T-helper 1 cell treated with Interleukin-12 subunit alpha and Interleukin-12 subunit beta and Interleukin-4 antibody, amounts not matched to agents 30 ng/mL and 1 ng/mL, for 36 hours (primary cell): ENCODE measurements at regions not wholly inside any gene's neighbourhood (a gene's known extent, or its start where the extent isn't known, plus 50 kb on each side); places are given as distances from the start of the nearest gene placed in this dataset.
"Not testable (repeated sequence)": the region's sequence is repeated elsewhere in the genome, so short reads cannot be mapped to it uniquely, and the experiment has no call there.

Source experiments
- intact Hi-C: fragments of 100-400 bp; cut with micrococcal nuclease; formaldehyde crosslinking; loops from one replicate; pipeline ENCODE4 v1.15.1; 2024

DNA sequence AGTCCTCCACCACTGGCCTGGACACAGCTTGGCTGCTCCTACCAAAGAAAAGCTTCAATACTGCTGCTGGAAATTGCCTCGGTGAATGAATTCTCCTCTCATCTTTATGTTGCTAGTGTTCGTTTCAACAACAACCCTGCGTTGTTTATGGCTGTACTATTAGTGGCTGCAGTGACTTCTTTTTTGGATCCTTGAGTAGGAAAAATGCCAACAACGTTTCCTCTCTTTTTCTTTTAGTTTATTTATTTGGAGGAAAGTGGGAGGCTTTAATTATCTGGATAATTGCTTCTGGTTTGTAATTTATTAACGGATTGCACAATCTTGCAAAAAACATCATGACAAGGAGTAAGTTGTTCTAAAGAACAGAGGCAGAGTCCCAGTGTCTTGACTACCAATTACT lies 464.1 kb upstream of the TRAM1L1 start:
- intact Hi-C loops, result no loop called here

DNA sequence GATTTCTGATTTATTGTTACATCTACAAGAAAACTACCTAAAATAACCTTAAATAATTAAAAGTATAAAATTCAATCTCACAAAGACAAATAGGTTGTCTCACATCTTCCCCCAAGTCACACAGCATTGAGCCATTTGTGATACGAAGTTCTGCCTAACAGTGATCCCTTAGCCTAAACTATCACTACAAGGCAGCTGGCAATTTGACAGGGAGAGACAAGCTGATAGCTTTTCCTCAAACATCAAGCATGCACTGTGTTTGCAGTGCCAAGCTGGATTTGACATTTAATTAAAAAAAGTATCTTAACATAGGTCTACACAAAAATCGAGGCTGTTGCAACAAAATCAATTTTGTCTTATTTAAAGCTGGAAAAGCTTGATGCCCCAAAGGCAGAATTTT lies 464.7 kb upstream of the TRAM1L1 start:
- intact Hi-C loops, result no loop called here

DNA sequence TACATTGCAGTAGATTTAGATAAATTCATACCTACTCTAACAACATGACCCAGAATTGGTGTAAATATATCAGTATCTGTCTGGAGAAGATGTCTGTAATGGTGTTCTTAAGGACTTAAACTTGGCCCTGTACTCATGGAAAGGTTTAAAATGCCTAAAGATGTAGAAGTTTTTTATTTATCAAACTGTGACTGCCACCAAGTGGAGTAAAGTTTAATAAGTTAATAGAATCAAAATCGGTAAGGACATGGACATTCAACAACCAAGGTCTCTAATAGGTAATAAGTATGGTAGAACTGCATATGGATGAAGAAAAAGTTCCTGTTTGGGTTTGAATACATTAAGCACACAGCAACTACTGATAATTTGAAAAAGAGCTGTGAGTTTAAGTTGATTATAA lies 474.0 kb upstream of the NDST3 start:
- intact Hi-C loops, result no loop called here

DNA sequence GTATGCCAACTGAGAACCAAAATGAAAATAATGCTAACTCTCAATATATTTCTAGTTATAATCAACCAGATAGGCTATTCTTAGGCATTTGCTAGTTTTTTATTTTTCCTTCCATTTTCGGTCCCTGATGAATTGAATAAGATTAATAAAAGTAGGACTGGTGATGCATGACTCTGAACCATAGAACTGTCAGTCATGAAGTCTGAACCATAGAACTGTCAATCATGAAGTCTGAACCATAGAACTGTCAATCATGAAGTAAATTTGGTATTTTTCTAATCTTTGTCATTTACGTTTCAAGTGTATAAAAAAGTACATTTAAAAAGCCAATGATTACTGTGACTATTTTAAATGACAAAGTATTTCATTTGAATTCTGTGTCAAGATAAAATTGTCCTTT lies 460.2 kb upstream of the NDST3 start:
- intact Hi-C loops, result no loop called here

DNA sequence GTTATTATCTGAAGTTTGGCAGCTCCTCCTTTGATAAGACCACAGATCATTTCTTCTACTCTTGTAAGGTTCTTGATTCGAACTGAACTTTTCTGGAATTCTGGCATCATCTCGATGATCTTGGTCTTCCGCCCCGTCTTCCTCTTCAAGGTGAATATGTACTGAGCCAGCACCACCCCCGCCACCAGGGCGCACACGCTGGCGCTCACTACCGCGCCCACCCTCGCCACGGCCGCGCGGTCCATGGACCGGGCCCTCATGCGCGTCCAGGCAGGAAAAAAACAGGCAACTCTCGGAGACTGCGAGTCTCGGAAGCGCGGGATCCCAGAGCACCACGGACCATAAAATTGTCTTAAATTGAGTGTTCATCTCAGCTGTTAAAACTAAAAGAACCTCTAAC lies 458.4 kb upstream of the NDST3 start:
- intact Hi-C loops, result no loop called here

DNA sequence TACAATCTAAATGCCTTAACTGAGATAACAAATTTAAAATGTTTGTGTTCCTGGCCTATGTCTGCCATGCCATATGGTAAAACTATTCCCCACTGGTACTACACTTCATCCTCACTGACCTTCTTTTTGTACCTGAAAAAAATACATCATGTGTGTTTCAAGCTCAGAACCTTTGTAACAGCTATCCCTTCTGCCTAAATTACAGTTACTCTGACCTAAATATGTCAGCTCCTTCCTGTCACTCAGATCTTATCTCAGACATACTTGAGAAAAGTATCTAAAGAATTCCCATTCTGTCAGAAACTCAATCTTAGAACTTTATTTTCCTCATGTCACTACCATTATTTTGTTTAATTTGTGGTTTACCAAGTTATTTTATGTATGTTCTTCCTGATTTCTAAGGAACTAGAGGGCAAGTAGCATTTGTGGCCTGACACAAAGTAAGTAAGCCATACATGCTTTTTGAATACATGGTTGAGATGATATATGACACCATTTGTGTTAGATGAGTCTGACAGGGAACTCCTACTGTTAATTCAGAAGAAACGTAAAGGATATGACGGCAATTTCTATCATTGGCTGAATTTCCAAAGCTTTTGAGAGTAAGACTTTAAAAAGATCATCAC lies 456.5 kb upstream of the NDST3 start:
- intact Hi-C loops, result no loop called here

DNA sequence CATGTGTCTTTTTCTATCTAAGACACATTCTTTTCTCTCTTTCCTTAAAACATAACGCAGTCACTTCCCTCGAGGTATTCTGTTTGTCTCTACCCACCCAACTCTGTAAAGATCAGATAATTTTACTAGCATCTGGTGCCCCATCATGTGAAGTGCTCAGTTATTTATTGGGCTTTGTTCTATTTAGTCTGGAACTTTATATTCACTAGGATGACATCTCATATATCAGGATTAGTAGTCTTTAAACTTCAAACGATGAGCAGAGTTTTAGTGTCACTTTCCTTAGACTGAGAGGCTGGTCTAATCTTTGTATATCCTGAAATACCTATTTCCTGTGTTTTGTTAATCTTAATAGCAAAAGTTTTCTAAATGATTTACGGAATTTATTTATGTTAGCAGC lies 445.5 kb upstream of the NDST3 start:
- intact Hi-C loops, result no loop called here

DNA sequence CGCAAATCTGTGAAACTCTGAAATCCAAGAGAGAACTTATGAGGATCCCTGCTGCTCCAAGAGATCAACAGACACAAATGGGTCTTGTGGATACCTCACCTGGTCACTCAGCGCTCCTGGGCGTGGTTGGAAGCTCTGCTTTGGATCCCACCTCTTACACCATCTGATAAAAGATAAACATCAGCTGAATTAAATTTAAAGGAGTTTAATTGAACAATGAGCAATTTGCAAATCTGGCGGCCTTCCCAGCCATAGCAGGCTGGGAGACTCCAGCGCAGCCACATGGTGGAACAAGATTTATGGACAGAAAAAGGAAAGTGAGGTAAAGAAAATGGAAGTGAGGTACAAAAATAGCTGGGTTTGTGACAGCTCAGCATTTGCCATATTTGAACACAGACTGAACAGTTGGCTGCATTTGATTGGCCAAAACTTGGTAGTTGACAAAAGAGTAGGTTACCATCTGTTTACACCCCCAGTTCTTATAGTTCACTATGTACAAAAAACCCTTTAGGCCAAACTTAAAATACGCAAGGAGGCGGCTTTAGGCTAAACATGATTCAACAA lies 437.3 kb upstream of the NDST3 start:
- intact Hi-C loops, result no loop called here

DNA sequence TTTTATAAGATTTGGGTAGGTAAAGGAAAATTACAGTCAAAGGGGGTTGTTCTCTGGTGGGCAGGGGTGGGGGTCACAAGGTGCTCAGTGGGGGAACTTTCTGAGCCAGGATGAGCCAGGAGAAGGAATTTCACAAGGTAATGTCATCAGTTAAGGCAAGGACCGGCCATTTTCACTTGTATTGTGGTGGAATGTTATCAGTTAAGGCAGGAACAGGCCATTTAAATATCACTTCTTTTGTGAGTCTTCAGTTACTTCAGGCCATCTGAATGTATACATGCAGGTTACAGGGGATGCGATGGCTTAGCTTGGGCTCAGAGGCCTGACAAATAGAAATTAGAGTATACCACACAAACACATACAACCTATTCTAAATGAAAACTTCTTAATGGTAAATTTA lies 434.9 kb upstream of the NDST3 start:
- intact Hi-C loops, result not testable (repeated sequence)

DNA sequence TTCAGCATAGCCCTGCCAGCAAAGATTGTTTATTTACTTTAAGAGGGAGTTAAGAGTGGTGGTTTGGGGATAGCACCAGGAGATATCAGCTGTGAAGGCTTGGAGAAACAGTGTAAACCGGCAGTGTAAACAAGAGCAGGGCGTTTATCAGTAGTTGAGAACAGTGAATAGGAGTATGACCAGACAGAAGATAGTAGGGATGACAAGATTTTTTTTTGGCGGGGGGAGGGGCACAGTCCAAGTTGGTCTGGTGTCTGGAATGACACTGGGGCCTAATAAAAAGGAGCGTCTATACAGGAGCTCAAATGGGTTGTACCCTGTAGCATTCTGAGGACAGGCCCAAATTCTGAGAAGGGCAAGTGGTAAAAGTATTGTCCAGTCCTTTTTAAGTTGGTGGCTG lies 433.4 kb upstream of the NDST3 start:
- intact Hi-C loops, result not testable (repeated sequence)

DNA sequence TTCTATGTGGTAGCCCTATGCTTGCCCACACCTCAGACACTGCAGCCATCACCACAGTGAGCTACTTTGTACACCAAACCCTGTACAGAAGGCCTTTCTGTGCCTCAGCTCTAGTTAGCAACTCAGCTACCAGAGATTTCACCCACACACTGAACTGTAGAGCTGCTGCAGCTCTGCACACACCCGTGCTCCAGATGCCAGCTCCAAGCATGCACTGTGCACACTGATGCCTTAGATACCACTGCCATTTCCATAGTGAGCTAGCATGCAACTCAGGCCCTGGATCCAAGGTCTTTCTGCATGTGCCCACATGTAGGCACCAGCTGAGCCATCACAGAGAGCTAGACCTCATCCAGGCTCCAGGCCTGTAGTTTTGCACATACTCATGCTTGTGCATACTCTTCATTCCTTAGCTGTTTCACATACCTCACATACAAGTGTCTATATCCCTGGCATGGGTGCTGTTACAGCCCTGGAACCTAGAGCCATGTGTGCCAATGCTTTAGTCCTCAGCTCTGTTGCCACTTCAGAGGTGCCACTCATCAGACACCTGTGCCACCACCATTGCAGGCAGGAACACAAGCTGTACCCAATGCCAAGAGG lies 423.5 kb upstream of the NDST3 start:
- intact Hi-C loops, result no loop called here

DNA sequence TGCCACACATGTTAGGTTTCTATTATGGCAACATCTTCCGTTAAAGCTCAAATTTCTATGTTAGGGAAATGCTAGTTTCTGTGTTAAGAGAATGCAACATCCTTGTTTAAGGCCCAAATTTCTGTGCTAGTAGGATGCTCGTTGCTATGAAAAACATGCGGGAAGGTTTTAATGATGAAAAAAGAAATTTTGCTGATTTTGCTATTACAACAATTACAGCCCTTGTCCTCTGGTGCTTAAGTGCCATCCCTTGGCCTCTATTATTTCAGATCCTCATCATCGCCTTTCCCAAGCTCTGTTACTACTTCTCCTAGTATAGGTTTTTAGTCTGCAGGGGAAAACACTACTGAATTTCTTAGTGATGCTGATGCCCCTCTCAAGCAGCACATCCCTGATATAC lies 412.6 kb upstream of the NDST3 start:
- intact Hi-C loops, result no loop called here

DNA sequence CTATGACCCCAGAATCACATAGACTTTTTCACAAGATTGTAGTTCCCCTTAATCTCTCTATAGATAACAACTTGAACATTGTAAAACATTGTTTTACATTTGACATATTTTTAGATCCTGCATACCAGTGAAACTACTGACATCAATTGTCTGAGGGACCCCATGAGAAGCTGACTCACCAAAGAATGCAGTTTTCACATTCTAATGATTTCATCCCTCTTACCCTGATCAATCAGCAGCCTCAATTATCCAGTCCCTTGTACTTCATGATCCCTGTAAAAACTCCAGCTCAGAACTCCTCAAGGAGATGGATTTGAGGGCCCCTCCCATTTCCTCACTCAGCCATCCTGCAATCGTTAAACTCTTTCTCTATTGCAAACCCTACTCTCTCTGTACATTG lies 411.0 kb upstream of the NDST3 start:
- intact Hi-C loops, result no loop called here

DNA sequence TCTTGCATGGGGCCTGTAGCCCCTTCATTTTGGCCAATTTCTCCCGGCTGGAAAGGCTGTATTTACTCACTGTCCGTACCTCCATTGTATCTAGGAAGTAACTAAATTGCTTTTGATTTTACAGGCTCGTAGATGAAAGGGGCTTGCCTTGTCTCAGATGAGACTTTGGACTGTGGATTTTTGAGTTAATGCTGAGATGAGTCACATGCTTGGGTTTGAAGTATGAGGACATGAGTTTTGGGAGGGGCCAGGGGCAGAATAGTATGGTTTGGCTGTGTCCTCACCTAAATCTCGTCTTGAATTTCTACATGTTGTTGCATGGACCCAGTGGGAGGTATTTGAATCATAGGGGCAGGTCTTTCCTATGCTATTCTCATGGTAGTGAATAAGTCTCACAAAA lies 407.6 kb upstream of the NDST3 start:
- intact Hi-C loops, result no loop called here

DNA sequence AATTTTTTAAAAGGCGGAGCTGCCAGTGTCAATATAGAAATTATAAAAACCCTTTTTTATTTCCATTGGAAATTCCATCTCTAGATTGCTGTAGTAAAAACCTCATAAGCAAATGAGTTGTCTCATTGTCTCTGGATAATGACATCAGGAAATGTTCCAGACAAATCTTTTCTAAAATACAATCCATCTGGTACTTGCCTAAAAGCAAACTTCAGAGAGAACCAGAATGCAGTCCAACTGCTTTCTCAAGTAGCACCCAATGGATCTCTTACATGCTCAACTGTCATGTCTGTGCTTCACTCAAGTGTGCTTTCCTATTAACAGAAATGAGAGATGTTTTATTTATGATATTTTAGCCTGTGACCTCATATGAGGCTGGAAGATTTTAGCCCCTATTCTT lies 399.6 kb upstream of the NDST3 start:
- intact Hi-C loops, result no loop called here

DNA sequence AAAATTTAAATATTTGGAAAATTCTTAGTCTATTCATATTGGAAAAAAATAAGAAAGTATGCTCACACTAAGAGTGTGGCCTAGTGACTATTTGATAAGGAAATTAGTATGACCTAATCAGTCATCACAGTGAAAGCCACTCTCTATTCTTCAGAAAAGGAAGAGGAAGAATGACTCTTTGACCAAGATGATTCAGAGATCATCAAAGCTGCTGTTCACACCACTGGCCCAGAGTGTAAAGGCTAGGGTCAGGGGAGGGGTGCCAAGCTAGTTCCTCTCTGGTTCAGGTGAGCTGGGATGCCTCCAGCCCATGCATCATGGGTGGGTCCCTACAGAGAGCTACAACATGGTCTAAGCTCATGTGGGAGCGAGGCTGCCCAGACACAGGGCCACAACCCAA lies 396.9 kb upstream of the NDST3 start:
- intact Hi-C loops, result no loop called here

DNA sequence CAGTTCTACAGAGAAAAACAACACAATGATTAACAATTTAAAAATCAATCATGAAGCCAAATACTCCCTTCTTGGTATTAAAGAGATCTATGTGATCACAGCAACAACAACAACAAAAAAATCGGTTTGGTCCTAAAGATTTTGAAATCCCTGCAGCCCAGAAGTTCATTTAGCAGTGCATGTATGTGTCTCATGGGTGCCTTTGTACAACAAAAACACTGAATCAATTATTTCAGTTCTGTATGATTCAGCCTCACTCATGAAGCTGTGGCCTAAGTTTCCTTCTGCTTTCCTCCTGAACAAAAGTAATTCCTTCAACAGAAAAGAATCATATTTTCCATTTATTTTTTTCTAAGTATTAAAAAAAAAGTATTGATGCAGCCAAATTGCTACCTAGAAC lies 393.4 kb upstream of the NDST3 start:
- intact Hi-C loops, result no loop called here

DNA sequence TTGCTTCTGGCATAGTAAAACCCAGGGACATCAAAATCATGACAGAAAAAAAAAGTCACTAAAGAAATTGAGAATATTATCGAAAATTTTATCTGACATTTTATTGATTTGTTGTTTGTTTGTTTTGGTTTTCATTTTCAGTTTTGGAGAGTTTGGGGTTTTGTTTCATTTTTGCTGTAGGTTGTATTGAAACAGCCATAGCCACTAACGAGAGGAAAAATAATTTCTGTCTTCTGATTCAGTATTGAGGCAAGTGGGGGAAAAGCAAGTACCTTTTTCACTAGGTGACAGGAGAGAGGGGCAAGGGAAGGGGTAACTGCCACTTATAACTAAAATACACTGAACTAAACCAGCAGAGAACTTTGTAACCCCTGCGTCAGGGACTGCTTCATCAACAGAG lies 392.8 kb upstream of the NDST3 start:
- intact Hi-C loops, result no loop called here

DNA sequence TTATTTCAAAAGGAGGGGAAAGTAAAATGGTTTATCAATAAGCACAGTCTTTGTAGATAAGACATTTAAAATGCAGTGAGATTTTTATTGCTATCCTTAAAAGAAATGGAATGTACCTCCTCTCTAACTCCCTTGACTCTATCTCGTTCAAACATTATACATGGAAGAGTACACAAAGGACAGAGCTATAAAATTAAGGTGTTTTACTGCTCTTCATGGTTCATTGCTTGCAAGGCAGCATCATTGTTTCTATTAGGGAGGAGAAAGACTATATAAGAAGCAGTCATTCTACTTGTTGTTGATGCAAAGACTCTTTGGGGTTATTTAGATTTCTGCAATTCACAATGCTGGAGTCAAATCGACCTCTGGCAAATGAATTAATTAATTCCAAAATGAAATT lies 380.2 kb upstream of the NDST3 start:
- intact Hi-C loops, result no loop called here

DNA sequence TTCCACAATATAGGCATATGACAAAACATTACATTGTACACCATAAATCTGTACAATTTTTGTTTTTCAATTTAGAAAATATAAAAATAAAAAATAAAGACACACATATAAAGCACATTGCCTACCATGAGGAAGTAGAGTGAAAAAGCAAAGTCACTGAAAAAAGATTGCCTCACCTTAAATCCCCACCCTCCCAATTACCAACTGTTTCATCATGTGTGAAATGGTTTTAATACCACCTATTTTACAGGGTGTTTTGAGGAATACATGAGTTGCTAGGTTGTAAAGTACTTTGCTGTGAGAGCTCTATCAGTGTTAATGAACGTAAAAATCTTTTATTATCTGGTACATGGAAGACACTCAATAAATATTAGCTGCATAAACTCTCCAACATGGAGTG lies 373.6 kb upstream of the NDST3 start:
- intact Hi-C loops, result no loop called here

DNA sequence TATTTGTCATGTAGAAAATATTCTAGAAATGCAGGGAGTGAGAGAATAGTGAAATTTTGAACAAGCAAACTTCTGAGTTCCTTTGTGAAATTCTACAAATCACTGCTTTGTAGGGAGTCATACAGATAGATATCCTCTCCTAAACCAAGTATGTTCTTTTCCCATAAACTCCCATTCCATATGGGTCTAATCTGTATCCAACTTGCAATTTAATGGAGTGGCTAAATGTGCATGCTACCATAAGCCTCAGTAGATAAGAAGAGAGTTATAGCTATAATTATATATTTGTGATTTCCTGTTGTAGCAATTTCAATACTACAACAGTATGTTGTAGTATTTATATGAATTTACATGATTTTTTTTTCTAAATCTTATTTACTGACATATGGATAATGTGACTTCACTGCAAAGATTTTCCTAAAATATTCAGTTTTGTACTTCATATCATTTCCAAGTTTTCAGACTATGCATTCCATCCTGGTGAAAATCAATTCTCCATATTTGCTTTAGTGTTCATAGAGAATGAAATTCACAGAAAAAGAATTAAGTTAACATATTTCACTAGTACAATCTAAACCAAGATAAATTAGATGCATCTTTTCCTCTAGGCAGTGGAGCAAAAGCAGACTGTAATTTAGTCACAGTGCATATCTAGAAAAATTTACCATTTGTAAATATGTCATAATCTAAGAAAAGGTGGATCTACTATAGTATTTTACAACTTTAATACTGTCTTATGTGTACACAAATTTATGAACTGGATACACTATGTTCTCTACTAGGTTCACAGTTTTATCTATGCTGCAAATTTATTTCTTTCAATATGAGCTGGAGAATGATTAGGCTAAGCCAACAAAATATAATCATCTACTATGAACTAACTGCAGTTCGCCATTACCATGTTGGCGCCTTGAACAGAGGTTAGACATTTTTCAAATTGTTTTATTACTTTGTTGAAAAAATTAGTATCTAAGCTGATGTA lies 372.9 kb upstream of the NDST3 start:
- intact Hi-C loops, result no loop called here

DNA sequence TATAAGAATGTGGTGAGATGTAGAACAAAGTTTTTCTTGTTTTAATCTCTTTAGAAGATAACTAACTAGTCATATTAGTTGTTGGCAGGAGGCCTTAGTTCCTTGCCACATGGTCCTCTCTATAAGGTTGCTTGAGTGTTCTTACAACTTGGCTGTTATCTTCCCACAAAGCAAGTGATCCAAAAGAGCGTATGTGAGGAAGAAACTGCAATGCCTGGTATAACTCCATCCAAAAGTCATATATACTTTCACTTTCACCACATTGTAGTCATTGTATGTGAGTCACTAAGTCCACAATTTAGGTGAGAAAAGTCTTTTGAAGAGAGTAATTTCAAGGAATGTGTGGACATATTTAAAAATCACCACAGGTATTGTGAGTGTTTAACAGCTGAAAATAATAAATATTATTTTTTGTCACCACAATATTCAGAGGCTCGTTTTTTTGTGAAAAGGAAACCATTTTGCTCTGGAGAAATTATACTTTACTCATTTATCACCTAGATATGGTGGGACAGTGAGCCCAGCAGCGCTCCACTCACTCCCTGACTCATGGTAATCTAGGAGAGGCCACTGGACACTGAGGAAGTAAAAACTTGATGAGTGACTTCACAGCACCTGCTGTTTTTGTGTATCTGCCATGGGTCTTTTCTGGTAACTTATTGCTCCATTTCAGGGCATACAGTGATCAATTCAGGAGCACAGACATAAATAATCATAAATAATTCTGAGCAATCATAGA lies 369.4 kb upstream of the NDST3 start:
- intact Hi-C loops, result no loop called here
